Right lobe of liver (tissue), 6 donors: ENCODE measurements at regions not wholly inside any gene's neighbourhood (a gene's known extent, or its start where the extent isn't known, plus 50 kb on each side); places are given as distances from the start of the nearest gene placed in this dataset.
"Not testable (repeated sequence)": the region's sequence is repeated elsewhere in the genome, so short reads cannot be mapped to it uniquely, and the experiment has no call there.

Experiments used
- ATAC-seq, 4 donors: fragments of 200-7000 bp; cut with Tn5 transposase; one replicate each; pipeline ENCODE4 v1.9.1; 2020; ENCODE audit warnings: mild to moderate bottlenecking in 4 of 4, moderate library complexity in 4 of 4
- DNase-seq, 3 donors: peaks; one replicate each; pipeline ENCODE4 v3.0.0-alpha.2; 2020
- H3K27ac ChIP-seq, 3 donors: fragments of 200-600 bp; one replicate each; pipeline ENCODE4 v1.8.0; 2022
- H3K27me3 ChIP-seq, 2 donors: fragments of 200-600 bp; one replicate each; pipeline ENCODE4 v1.8.0; 2022
- H3K36me3 ChIP-seq, 4 donors: fragments of 200-600 bp; sonication (generic) in 1 of 4; one replicate each; pipeline versions ENCODE4 v1.5.1 to v1.8.0; 2017 to 2022; ENCODE audit warnings: control low read depth in 1 of 4
- H3K4me1 ChIP-seq, 4 donors: fragments of 200-600 bp; sonication (generic) in 1 of 4; one replicate each; pipeline versions ENCODE4 v1.5.1 to v1.8.0; 2017 to 2022; ENCODE audit warnings: control low read depth in 1 of 4
- H3K4me3 ChIP-seq, 3 donors: fragments of 200-600 bp; one replicate each; pipeline ENCODE4 v1.8.0; 2022
- H3K9me3 ChIP-seq, 4 donors: fragments of 200-600 bp; sonication (generic) in 1 of 4; one replicate each; pipeline versions ENCODE4 v1.5.1 to v1.8.0; 2017 to 2022; ENCODE audit warnings: control low read depth in 1 of 4
- POLR2A ChIP-seq: fragments of 450-650 bp; IDR thresholded peaks from one replicate; pipeline ENCODE4 v1.6.1; 2017; ENCODE audit warnings: antibody characterized with exemption, mild to moderate bottlenecking
- WGBS: methylation state at CpG from one replicate; pipeline ENCODE4 v1.1.6; 2018; ENCODE audit warnings: low coverage, low lambda C conversion rate; ENCODE audit not compliant: insufficient coverage; ENCODE audit errors: missing lambda C conversion rate; 5-methylcytosine and 5-hydroxymethylcytosine counted together
- intact Hi-C, 2 donors: fragments of 100-400 bp; cut with DNase I; formaldehyde crosslinking; loops; one replicate each; pipeline versions ENCODE4 v1.11.2 to v1.14.1; 2022
- TF ChIP-seq, protein P1 (sequence below), 4 donors: fragments of 200-600 bp in 3 of 4; fragments of 450-650 bp in 1 of 4; IDR thresholded peaks; one replicate each; pipeline versions ENCODE4 v1.5.1 to v1.8.0; 2016 to 2022; ENCODE audit warnings: antibody characterized with exemption in 4 of 4, mild to moderate bottlenecking in 2 of 4
- donor health status: DM: no; HTN: yes; CAD: no.
- donor health status: DM: no; HTN: no; CAD: no.
- donor health status: DM: no; HTN: no; CAD: no.
- donor health status: DM: no; HTN: yes; CAD: no.
- donor health status: DM: no; HTN: yes; CAD: no.

DNA sequence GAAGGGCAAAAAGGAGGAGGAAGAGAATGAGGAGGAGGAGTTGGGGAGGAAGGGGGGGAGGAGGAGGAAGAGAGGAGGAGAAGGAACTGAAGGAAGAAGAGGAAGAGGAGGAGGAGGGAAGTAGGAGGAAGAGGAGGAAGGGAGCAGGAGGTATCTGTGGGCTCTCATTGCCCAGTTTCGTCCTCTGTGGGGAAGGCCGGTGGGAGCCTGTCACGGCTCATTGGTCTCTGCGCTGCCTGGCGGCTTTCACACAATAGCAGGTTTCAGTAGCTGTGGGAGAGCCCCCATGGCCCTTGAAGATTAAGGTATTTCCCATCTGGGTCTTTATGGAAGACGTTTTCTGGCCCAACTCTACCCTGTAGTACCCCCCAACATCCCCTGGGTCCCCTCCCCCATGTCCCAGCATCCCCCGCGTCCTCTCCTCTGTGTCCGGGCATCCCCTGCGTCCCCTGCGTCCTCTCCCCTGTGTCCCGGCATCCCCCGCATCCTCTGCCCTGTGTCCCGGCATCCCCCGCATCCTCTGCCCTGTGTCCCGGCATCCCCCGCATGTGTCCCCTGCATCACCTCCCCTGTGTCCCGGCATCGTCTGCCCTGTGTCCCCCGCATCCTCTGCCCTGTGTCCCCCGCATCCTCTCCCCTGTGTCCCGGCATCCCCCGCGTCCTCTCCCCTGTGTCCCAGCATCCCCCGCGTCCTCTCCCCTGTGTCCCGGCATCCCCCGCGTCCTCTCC lies 278.2 kb upstream of the SFSWAP start:
- no peak overlapping the region for H3K27ac ChIP-seq
- DNase-seq (no peak), ATAC-seq (no peak)
- no peak overlapping the region for H3K4me3 ChIP-seq
- H3K27me3 ChIP-seq: no peaks in the 10 kb centered on the region
- WGBS: 54% methylated on average over 14 of the region's 29 CpGs
- no peaks in the 10 kb centered on the region for H3K4me1 ChIP-seq
- intact Hi-C loops: no loop called here
- TF ChIP-seq, protein P1, sequence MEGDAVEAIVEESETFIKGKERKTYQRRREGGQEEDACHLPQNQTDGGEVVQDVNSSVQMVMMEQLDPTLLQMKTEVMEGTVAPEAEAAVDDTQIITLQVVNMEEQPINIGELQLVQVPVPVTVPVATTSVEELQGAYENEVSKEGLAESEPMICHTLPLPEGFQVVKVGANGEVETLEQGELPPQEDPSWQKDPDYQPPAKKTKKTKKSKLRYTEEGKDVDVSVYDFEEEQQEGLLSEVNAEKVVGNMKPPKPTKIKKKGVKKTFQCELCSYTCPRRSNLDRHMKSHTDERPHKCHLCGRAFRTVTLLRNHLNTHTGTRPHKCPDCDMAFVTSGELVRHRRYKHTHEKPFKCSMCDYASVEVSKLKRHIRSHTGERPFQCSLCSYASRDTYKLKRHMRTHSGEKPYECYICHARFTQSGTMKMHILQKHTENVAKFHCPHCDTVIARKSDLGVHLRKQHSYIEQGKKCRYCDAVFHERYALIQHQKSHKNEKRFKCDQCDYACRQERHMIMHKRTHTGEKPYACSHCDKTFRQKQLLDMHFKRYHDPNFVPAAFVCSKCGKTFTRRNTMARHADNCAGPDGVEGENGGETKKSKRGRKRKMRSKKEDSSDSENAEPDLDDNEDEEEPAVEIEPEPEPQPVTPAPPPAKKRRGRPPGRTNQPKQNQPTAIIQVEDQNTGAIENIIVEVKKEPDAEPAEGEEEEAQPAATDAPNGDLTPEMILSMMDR (IDR thresholded peaks at IDR 0.05): no peak
- no peak for TF ChIP-seq POLR2A
- H3K9me3 ChIP-seq: no peaks in the 10 kb centered on the region
- no peaks in the 10 kb centered on the region for H3K36me3 ChIP-seq

- H3K9me3 ChIP-seq: no peaks in the 10 kb centered on the region
- DNase-seq: no peak
- no peaks in the 10 kb centered on the region for H3K36me3 ChIP-seq
- 60% methylated on average over 18 of the region's 28 CpGs for WGBS
- H3K27me3 ChIP-seq: no peaks in the 10 kb centered on the region
- TF ChIP-seq, protein P1 (IDR thresholded peaks at IDR 0.05): no peak
- no peak for TF ChIP-seq POLR2A
- intact Hi-C loops: no loop called here
- peak in 1 of 4 donors; percentile 25 for ATAC-seq
- no peak overlapping the region for H3K27ac ChIP-seq
- no peak overlapping the region for H3K4me3 ChIP-seq
- H3K4me1 ChIP-seq: no peaks in the 10 kb centered on the region
Observed at GRCh38 chr12:131434208-131435125, 276.4 kb upstream of the SFSWAP start.

DNA sequence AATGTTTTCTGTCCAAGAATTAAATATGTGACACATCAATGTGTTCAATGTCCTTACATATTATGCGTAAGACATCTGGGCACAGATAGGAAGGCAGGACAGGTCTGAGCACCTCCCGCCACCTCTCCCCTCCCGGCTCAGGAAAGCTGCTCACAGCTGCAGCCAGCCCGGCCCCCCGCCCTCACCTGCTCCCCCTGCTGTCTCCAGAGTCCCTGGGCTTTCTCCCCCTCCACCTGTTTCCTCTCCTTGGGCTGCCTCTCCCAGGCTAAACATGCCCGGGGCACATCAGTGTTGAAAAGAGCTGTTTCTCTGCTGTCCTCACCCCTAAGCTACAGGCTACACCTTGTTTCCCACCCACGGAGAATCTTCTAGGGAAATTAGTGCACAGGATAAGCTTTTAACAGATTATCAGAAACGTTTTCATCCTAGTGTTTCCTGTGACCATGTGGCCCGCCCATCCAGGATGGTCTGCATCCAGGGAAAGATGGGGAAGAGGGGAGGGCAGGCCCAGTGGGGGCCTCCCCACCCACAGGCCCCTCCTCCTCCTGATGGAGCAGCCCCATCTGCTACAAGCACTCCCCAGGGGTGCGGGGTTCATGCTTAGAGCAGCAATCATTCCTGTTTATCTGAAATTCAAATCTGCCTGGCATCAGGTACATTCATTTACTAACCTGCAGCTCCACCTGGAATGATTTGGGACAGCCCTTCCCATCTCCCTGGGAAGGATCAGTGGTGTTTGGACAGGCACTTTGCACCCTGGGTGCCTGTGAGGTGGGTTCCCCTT lies 273.8 kb upstream of the SFSWAP start:
- ATAC-seq: no peak
- WGBS: 13% methylated on average over 8 of the region's 10 CpGs
- Histone ChIP-seq H3K36me3 (no peaks in the 10 kb centered on the region), H3K27me3 (no peaks in the 10 kb centered on the region), H3K27ac (no peak overlapping the region), H3K4me1 (no peaks in the 10 kb centered on the region), H3K4me3 (no peak overlapping the region), H3K9me3 (no peaks in the 10 kb centered on the region)
- TF ChIP-seq, protein P1 (IDR thresholded peaks at IDR 0.05): no peak
- TF ChIP-seq POLR2A: no peak
- no peak for DNase-seq
- intact Hi-C loops: no loop called here

DNA sequence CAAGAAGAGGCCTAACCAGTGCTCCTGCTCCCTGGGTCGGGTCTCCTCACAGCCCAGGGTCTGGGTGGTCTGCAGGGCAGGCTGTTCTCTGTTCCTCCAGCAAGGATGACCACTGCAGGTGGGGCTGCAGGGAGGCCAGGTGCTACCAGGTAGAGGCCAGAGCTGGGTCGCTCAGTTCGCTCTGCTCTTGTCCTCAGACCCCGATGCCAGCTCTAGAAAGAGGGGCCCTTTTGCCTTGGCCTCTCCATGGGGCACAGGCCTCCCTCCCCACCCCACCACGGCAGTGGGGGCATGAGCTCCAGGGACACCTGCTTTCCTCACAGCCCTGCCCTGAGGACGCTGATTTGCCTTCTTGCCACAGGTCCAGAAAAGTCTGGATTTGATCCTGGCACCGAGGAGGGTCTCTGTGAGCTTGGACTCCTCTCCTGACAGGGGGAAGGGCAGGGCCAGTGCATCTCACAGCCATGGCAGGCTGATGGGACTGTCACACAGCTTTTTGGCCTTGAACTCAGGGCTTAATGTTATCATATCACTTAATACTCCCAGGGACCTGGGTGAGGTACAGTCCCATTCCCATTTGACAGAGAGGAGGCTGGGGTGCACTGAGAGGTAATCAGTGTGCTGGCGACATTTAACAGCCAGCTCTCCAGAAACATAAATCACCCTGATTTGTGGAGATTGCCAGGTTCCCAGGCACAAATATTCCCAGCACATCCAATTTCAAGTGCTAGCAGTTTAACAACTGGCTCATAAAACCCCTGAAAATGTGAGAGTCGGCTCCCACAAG lies 273.0 kb upstream of the SFSWAP start:
- Histone ChIP-seq H3K36me3 (no peaks in the 10 kb centered on the region), H3K4me1 (no peaks in the 10 kb centered on the region), H3K27ac (no peak overlapping the region), H3K27me3 (no peaks in the 10 kb centered on the region), H3K4me3 (no peak overlapping the region), H3K9me3 (no peaks in the 10 kb centered on the region)
- no peak for DNase-seq
- ATAC-seq: peak in 1 of 4 donors; percentile 8
- intact Hi-C loops: no loop called here
- TF ChIP-seq, protein P1 (IDR thresholded peaks at IDR 0.05): no peak
- no peak for TF ChIP-seq POLR2A
- 86% methylated on average over 1 of the region's 9 CpGs for WGBS

DNA sequence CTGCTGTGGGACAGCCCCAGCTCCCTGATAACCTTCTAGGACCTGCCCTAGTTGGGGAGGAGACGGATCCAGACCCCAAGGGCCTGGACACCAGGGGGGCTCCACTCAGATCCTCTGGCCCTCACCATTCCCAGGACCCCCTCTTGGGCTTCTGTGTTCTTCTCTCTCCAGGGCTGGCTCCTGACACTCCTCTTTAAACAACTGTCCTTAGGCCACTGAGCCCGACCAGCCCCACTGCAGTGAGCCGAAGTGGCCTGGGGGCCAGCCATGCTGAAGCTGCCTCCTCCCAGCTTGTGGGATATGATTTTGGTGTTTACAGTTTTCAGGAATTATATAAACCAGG lies 272.4 kb upstream of the SFSWAP start:
- 80% methylated on average over 1 of the region's 3 CpGs for WGBS
- ATAC-seq, H3K4me1 ChIP-seq, H3K9me3 ChIP-seq, H3K27ac ChIP-seq, H3K27me3 ChIP-seq, DNase-seq, H3K4me3 ChIP-seq, intact Hi-C loops, H3K36me3 ChIP-seq: not testable (repeated sequence)
